Trophoblast cell (in vitro differentiated cells and primary cell): ENCODE measurements at regions not wholly inside any gene's neighbourhood (a gene's known extent, or its start where the extent isn't known, plus 50 kb on each side); places are given as distances from the start of the nearest gene placed in this dataset.

ENCODE experiments used
- DNase-seq, 2 donors: peaks; one replicate each; pipeline ENCODE4 v3.0.0-alpha.2; 2016
- H2AFZ ChIP-seq: 2 replicates; pipeline ENCODE4 v1.6.1; 2013; ENCODE audit warnings: low read length, moderate library complexity, mild to moderate bottlenecking; ENCODE audit not compliant: insufficient read depth, poor library complexity
- H2AK5ac ChIP-seq: 2 replicates; pipeline ENCODE4 v1.6.1; 2013; ENCODE audit warnings: mild to moderate bottlenecking, low read length
- H2BK120ac ChIP-seq: 2 replicates; pipeline ENCODE4 v1.6.1; 2013; ENCODE audit warnings: low read length, mild to moderate bottlenecking, moderate library complexity; ENCODE audit not compliant: insufficient read depth, poor library complexity
- H2BK12ac ChIP-seq: 2 replicates; pipeline ENCODE4 v1.6.1; 2013; ENCODE audit warnings: mild to moderate bottlenecking, low read length, moderate library complexity
- H2BK5ac ChIP-seq: 2 replicates; pipeline ENCODE4 v1.6.1; 2013; ENCODE audit warnings: low read length, low read depth, moderate library complexity, mild to moderate bottlenecking; ENCODE audit not compliant: poor library complexity
- H3K14ac ChIP-seq: 2 replicates; pipeline ENCODE4 v1.6.1; 2013; ENCODE audit warnings: mild to moderate bottlenecking, low read length
- H3K18ac ChIP-seq: 2 replicates; pipeline ENCODE4 v1.6.1; 2013; ENCODE audit warnings: mild to moderate bottlenecking, low read length
- H3K23ac ChIP-seq: 2 replicates; pipeline ENCODE4 v1.6.1; 2013; ENCODE audit warnings: low read length
- H3K27ac ChIP-seq: 2 replicates; pipeline ENCODE4 v1.5.1; 2013; ENCODE audit warnings: low read depth, mild to moderate bottlenecking, inconsistent platforms, low read length, moderate library complexity
- H3K27me3 ChIP-seq: 2 replicates; pipeline ENCODE4 v1.6.1; 2013; ENCODE audit warnings: inconsistent platforms, mild to moderate bottlenecking, low read length, moderate library complexity; ENCODE audit not compliant: insufficient read depth
- H3K36me3 ChIP-seq, 2 experiments: 1 replicate in 1 of 2; 2 replicates in 1 of 2; pipeline ENCODE4 v1.6.1; 2013; ENCODE audit warnings: low read length in 2 of 2, mild to moderate bottlenecking in 2 of 2, moderate library complexity in 1 of 2; ENCODE audit not compliant: insufficient read depth in 2 of 2, control insufficient read depth in 1 of 2
- H3K4ac ChIP-seq: 2 replicates; pipeline ENCODE4 v1.6.1; 2013; ENCODE audit warnings: low read depth, mild to moderate bottlenecking, low read length, moderate library complexity
- H3K4me1 ChIP-seq, 2 experiments: 1 replicate in 1 of 2; 2 replicates in 1 of 2; pipeline ENCODE4 v1.6.1; 2013; ENCODE audit warnings: low read length in 2 of 2, mild to moderate bottlenecking in 2 of 2, moderate library complexity in 1 of 2; ENCODE audit not compliant: insufficient read depth in 2 of 2, control insufficient read depth in 1 of 2
- H3K4me2 ChIP-seq: 2 replicates; pipeline ENCODE4 v1.6.1; 2013; ENCODE audit warnings: inconsistent platforms, mild to moderate bottlenecking, low read length, moderate library complexity
- H3K4me3 ChIP-seq: 2 replicates; pipeline ENCODE4 v1.5.1; 2013; ENCODE audit warnings: mild to moderate bottlenecking, low read depth, low read length, inconsistent platforms
- H3K79me1 ChIP-seq: one replicate; pipeline ENCODE4 v1.6.1; 2013; ENCODE audit warnings: low read length
- H3K79me2 ChIP-seq: 2 replicates; pipeline ENCODE4 v1.6.1; 2013; ENCODE audit warnings: low read length, mild to moderate bottlenecking; ENCODE audit not compliant: control insufficient read depth, insufficient read depth, poor library complexity
- H3K9ac ChIP-seq: 2 replicates; pipeline ENCODE4 v1.6.1; 2013; ENCODE audit warnings: mild to moderate bottlenecking, low read length
- H3K9me3 ChIP-seq: 2 replicates; pipeline ENCODE4 v1.6.1; 2013; ENCODE audit warnings: low read depth, mild to moderate bottlenecking, control low read depth, inconsistent platforms, low read length; ENCODE audit not compliant: insufficient read depth
- H4K12ac ChIP-seq: 2 replicates; pipeline ENCODE4 v1.6.1; 2013; ENCODE audit warnings: low read depth, mild to moderate bottlenecking, low read length, moderate library complexity
- H4K8ac ChIP-seq: 2 replicates; pipeline ENCODE4 v1.6.1; 2013; ENCODE audit warnings: low read depth, mild to moderate bottlenecking, low read length, moderate library complexity
- H4K91ac ChIP-seq: one replicate; pipeline ENCODE4 v1.6.1; 2013; ENCODE audit warnings: low read depth, mild to moderate bottlenecking, low read length, moderate library complexity
- WGBS: extraction: QIAGEN DNeasy Blood & Tissue Kit; methylation state at CpG from one replicate; pipeline ENCODE4 v1.1.7; 2013; ENCODE audit warnings: missing lambda C conversion rate; ENCODE audit not compliant: insufficient read length, insufficient coverage; ENCODE audit errors: extremely low coverage; 5-methylcytosine and 5-hydroxymethylcytosine counted together

- no peak overlapping the region for H3K23ac ChIP-seq
- H3K4ac ChIP-seq: no peak overlapping the region
- H3K27ac ChIP-seq: no peak overlapping the region
- H4K12ac ChIP-seq: no peak overlapping the region
- no peak overlapping the region for H2AK5ac ChIP-seq
- H3K14ac ChIP-seq: no peak overlapping the region
- no peak overlapping the region for H3K4me3 ChIP-seq
- no peaks in the 10 kb centered on the region for H3K79me2 ChIP-seq
- H3K4me1 ChIP-seq: no peaks in the 10 kb centered on the region
- H3K9ac ChIP-seq: no peak overlapping the region
- H4K91ac ChIP-seq: no peak overlapping the region
- no peak overlapping the region for H4K8ac ChIP-seq
- H2BK120ac ChIP-seq: no peak overlapping the region
- no peak for DNase-seq
- no peaks in the 10 kb centered on the region for H3K79me1 ChIP-seq
- no peak overlapping the region for H3K4me2 ChIP-seq
- WGBS: no CpG with 5 or more reads among the region's 9 CpGs
- H3K36me3 ChIP-seq: no peaks in the 10 kb centered on the region
- H3K9me3 ChIP-seq: no peaks in the 10 kb centered on the region
- no peaks in the 10 kb centered on the region for H3K27me3 ChIP-seq
- H2AFZ ChIP-seq: no peak overlapping the region
- H2BK5ac ChIP-seq: no peak overlapping the region
- no peak overlapping the region for H3K18ac ChIP-seq
- no peak overlapping the region for H2BK12ac ChIP-seq
These were observed 122.0 kb upstream of the APCDD1 start for GRCh38 chr18:10332452-10332851.

- Histone ChIP-seq H3K4me2 (no peak overlapping the region), H3K23ac (no peak overlapping the region), H4K91ac (no peak overlapping the region), H3K9ac (no peak overlapping the region), H4K8ac (no peak overlapping the region), H2BK12ac (no peak overlapping the region), H3K4me1 (no peaks in the 10 kb centered on the region), H3K36me3 (no peaks in the 10 kb centered on the region), H3K14ac (no peak overlapping the region), H2AK5ac (no peak overlapping the region), H3K18ac (no peak overlapping the region), H3K4me3 (no peak overlapping the region), H2AFZ (no peak overlapping the region), H3K79me1 (no peaks in the 10 kb centered on the region), H3K27ac (no peak overlapping the region), H2BK5ac (no peak overlapping the region), H2BK120ac (no peak overlapping the region), H3K9me3 (peaks cover 3% of the 10 kb centered on the region), H3K4ac (no peak overlapping the region), H3K79me2 (no peaks in the 10 kb centered on the region), H3K27me3 (no peaks in the 10 kb centered on the region), H4K12ac (no peak overlapping the region)
- no peak for DNase-seq
- no CpG with 5 or more reads among the region's 14 CpGs for WGBS
These were observed 117.6 kb upstream of the APCDD1 start for GRCh38 chr18:10336749-10337350.

GRCh38 chr18:10340821-10341220 is 113.6 kb upstream of the APCDD1 start:
- Histone ChIP-seq H3K18ac (no peak overlapping the region), H3K4me2 (no peak overlapping the region), H3K27ac (no peak overlapping the region), H2BK5ac (no peak overlapping the region), H3K79me2 (no peaks in the 10 kb centered on the region), H3K9me3 (peaks cover 3% of the 10 kb centered on the region), H3K4me1 (no peaks in the 10 kb centered on the region), H3K79me1 (no peaks in the 10 kb centered on the region), H3K9ac (no peak overlapping the region), H3K23ac (no peak overlapping the region), H3K4ac (no peak overlapping the region), H3K27me3 (no peaks in the 10 kb centered on the region), H3K4me3 (no peak overlapping the region), H2BK12ac (no peak overlapping the region), H4K12ac (no peak overlapping the region), H3K14ac (no peak overlapping the region), H4K91ac (no peak overlapping the region), H4K8ac (no peak overlapping the region), H2AK5ac (no peak overlapping the region), H2BK120ac (no peak overlapping the region), H2AFZ (no peak overlapping the region), H3K36me3 (no peaks in the 10 kb centered on the region)
- no CpG with 5 or more reads among the region's 5 CpGs for WGBS
- no peak for DNase-seq

GRCh38 chr18:10343778-10344177 is 110.7 kb upstream of the APCDD1 start:
- Histone ChIP-seq H3K9me3 (peaks cover 3% of the 10 kb centered on the region), H3K4me3 (no peak overlapping the region), H3K23ac (no peak overlapping the region), H3K79me2 (no peaks in the 10 kb centered on the region), H2BK120ac (no peak overlapping the region), H2BK5ac (no peak overlapping the region), H4K8ac (no peak overlapping the region), H3K36me3 (no peaks in the 10 kb centered on the region), H2BK12ac (no peak overlapping the region), H3K4me2 (no peak overlapping the region), H3K4me1 (no peaks in the 10 kb centered on the region), H4K12ac (no peak overlapping the region), H3K9ac (no peak overlapping the region), H3K4ac (no peak overlapping the region), H2AK5ac (no peak overlapping the region), H4K91ac (no peak overlapping the region), H2AFZ (no peak overlapping the region), H3K27ac (no peak overlapping the region), H3K79me1 (no peaks in the 10 kb centered on the region), H3K14ac (no peak overlapping the region), H3K27me3 (no peaks in the 10 kb centered on the region), H3K18ac (no peak overlapping the region)
- DNase-seq: no peak
- no CpG with 5 or more reads among the region's 11 CpGs for WGBS
